ENCODE measurements at regions not wholly inside any gene's neighbourhood (a gene's known extent, or its start where the extent isn't known, plus 50 kb on each side); places are given as distances from the start of the nearest gene placed in this dataset.

DNA sequence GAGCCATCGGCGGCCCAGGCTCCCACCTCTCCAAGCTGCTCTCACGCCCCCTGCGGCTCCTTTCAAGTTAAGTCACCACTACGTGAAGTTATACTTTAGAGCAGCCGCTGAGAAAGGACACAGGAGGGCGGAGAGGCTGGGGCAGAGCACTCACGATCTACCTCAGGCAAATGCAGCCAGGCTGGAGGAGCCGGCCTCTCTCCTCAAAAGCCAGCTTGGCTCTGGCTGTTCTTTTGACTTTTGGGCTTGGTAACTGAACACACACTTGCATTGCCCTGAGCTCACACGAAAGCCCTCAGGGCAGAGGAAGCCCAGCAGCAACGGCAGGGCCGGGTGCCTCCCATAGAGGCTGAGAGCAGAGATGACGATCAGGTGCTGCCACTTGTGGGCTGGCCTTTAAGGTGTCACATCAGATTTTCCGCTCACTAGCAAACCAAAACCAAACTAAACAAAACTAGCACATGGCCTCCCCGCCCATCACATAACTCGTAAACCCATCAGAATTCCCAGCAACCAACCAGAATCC, 75.2 kb downstream of the PITPNM2 start:
- TF ChIP-seq POLR2AphosphoS5 (IDR thresholded peaks at IDR 0.05): no peak
- TF ChIP-seq, protein P1, sequence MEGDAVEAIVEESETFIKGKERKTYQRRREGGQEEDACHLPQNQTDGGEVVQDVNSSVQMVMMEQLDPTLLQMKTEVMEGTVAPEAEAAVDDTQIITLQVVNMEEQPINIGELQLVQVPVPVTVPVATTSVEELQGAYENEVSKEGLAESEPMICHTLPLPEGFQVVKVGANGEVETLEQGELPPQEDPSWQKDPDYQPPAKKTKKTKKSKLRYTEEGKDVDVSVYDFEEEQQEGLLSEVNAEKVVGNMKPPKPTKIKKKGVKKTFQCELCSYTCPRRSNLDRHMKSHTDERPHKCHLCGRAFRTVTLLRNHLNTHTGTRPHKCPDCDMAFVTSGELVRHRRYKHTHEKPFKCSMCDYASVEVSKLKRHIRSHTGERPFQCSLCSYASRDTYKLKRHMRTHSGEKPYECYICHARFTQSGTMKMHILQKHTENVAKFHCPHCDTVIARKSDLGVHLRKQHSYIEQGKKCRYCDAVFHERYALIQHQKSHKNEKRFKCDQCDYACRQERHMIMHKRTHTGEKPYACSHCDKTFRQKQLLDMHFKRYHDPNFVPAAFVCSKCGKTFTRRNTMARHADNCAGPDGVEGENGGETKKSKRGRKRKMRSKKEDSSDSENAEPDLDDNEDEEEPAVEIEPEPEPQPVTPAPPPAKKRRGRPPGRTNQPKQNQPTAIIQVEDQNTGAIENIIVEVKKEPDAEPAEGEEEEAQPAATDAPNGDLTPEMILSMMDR (IDR thresholded peaks at IDR 0.05): no peak
- no peak for TF ChIP-seq POLR2A (IDR thresholded peaks at IDR 0.05)
- no peak for TF ChIP-seq EP300 (IDR thresholded peaks at IDR 0.05)
